CD14-positive monocyte (primary cell): ENCODE measurements at regions not wholly inside any gene's neighbourhood (a gene's known extent, or its start where the extent isn't known, plus 50 kb on each side); places are given as distances from the start of the nearest gene placed in this dataset.

Experiments used
- DNase-seq, 3 donors: peaks; one replicate each; pipeline ENCODE4 v3.0.0-alpha.2; 2011 to 2022
- H2AFZ ChIP-seq: 2 replicates; pipeline ENCODE4 v1.6.0; 2012; ENCODE audit warnings: mild to moderate bottlenecking, low read depth, low read length, inconsistent platforms; ENCODE audit not compliant: insufficient read depth, poor library complexity, severe bottlenecking
- H3K27ac ChIP-seq, 2 donors: 1 replicate in 1 of 2; 2 replicates in 1 of 2; pipeline ENCODE4 v1.5.1; 2012 to 2013; ENCODE audit warnings: low read length in 2 of 2, control low read depth in 1 of 2, inconsistent platforms in 1 of 2, low read depth in 1 of 2, mild to moderate bottlenecking in 1 of 2
- H3K27me3 ChIP-seq, 2 donors: one replicate each; pipeline versions ENCODE4 v1.6.0 to v1.6.1; 2011 to 2013; ENCODE audit warnings: low read length in 2 of 2; ENCODE audit not compliant: control insufficient read depth in 2 of 2, insufficient read depth in 2 of 2
- H3K36me3 ChIP-seq, 2 donors: replicated peaks in 1 of 2; 1 replicate in 1 of 2; 2 replicates in 1 of 2; pipeline versions ENCODE4 v1.5.1 to v1.6.1; 2012 to 2013; ENCODE audit warnings: low read length in 2 of 2, control low read depth in 1 of 2, inconsistent platforms in 1 of 2, mild to moderate bottlenecking in 1 of 2; ENCODE audit not compliant: insufficient read depth in 2 of 2, control insufficient read depth in 1 of 2
- H3K4me1 ChIP-seq, 2 donors: 1 replicate in 1 of 2; 2 replicates in 1 of 2; pipeline versions ENCODE4 v1.5.1 to v1.6.1; 2012 to 2013; ENCODE audit warnings: low read length in 2 of 2, control low read depth in 1 of 2, inconsistent platforms in 1 of 2, mild to moderate bottlenecking in 1 of 2, moderate library complexity in 1 of 2; ENCODE audit not compliant: insufficient read depth in 2 of 2, control insufficient read depth in 1 of 2
- H3K4me2 ChIP-seq: replicated peaks from 2 replicates; pipeline ENCODE3; 2012; ENCODE audit warnings: low read length, moderate library complexity, mild to moderate bottlenecking; ENCODE audit not compliant: poor library complexity, severe bottlenecking; ENCODE audit errors: extremely low read depth
- H3K4me3 ChIP-seq, 3 experiments: fragments of 200-600 bp in 1 of 3; sonication (generic) in 1 of 3; replicated peaks in 1 of 3; 1 replicate in 2 of 3; 2 replicates in 1 of 3; pipeline ENCODE4 v1.5.1; 2011 to 2013; ENCODE audit warnings: low read length in 3 of 3, mild to moderate bottlenecking in 3 of 3, control low read depth in 2 of 3, low read depth in 2 of 3, inconsistent platforms in 1 of 3, moderate library complexity in 1 of 3
- H3K79me2 ChIP-seq: 2 replicates; pipeline ENCODE4 v1.6.0; 2012; ENCODE audit warnings: mild to moderate bottlenecking, control low read depth, inconsistent platforms, low read length, moderate library complexity; ENCODE audit not compliant: insufficient read depth
- H3K9ac ChIP-seq: 2 replicates; pipeline ENCODE4 v1.6.0; 2017; ENCODE audit warnings: low read length, mild to moderate bottlenecking; ENCODE audit not compliant: insufficient read depth, poor library complexity, severe bottlenecking
- H3K9me3 ChIP-seq, 2 donors: replicated peaks in 1 of 2; 1 replicate in 1 of 2; 2 replicates in 1 of 2; pipeline versions ENCODE4 v1.5.1 to v1.6.1; 2012 to 2013; ENCODE audit warnings: low read length in 2 of 2, control low read depth in 1 of 2; ENCODE audit not compliant: control insufficient read depth in 1 of 2, insufficient read depth in 1 of 2
- H4K20me1 ChIP-seq: 2 replicates; pipeline ENCODE4 v1.6.0; 2012; ENCODE audit warnings: mild to moderate bottlenecking, low read length, control low read depth, moderate library complexity; ENCODE audit not compliant: insufficient read depth
- H3K27ac Mint-ChIP-seq, 7 donors: one replicate each; pipeline ENCODE4 v1.8.0; 2020; ENCODE audit warnings: mild to moderate bottlenecking in 7 of 7, mixed read lengths in 7 of 7, moderate library complexity in 6 of 7, inconsistent platforms in 2 of 7
- H3K27me3 Mint-ChIP-seq, 3 donors: one replicate each; pipeline ENCODE4 v1.8.0; 2021 to 2022; ENCODE audit warnings: low read depth in 3 of 3, mild to moderate bottlenecking in 3 of 3, mixed read lengths in 3 of 3, moderate library complexity in 3 of 3, inconsistent platforms in 1 of 3
- H3K36me3 Mint-ChIP-seq, 2 donors: one replicate each; pipeline ENCODE4 v1.8.0; 2020; ENCODE audit warnings: mixed read lengths in 2 of 2, inconsistent platforms in 1 of 2, mild to moderate bottlenecking in 1 of 2
- H3K4me1 Mint-ChIP-seq: one replicate; pipeline ENCODE4 v1.8.0; 2020; ENCODE audit warnings: mild to moderate bottlenecking, mixed read lengths
- H3K4me3 Mint-ChIP-seq, 2 donors: one replicate each; pipeline ENCODE4 v1.8.0; 2020; ENCODE audit warnings: mild to moderate bottlenecking in 2 of 2, mixed read lengths in 2 of 2, moderate library complexity in 1 of 2
- H3K9me3 Mint-ChIP-seq, 7 donors: one replicate each; pipeline ENCODE4 v1.8.0; 2020 to 2022; ENCODE audit warnings: mixed read lengths in 7 of 7, mild to moderate bottlenecking in 6 of 7, moderate library complexity in 6 of 7, inconsistent platforms in 2 of 7
- CTCF ChIP-seq: fragments of 200-600 bp; IDR thresholded peaks from one replicate; pipeline ENCODE4 v1.8.0; 2022; ENCODE audit warnings: antibody characterized with exemption, mild to moderate bottlenecking
- WGBS: methylation state at CpG from one replicate; pipeline ENCODE4 v1.1.5; 2013; ENCODE audit warnings: missing lambda C conversion rate; ENCODE audit not compliant: insufficient coverage; 5-methylcytosine and 5-hydroxymethylcytosine counted together
- intact Hi-C, 2 donors: fragments of 100-400 bp; cut with micrococcal nuclease; formaldehyde crosslinking; loops; one replicate each; pipeline versions ENCODE4 v1.15.0 to v1.15.1; 2023

- H3K79me2 ChIP-seq = no peaks in the 10 kb centered on the region
- H3K36me3 ChIP-seq = no peaks in the 10 kb centered on the region
- H3K4me3 ChIP-seq = no peak overlapping the region
- no peak for DNase-seq
- H3K4me1 ChIP-seq = no peaks in the 10 kb centered on the region
- H3K4me1 Mint-ChIP-seq = no peaks in the 10 kb centered on the region
- no peak overlapping the region for H3K27ac ChIP-seq
- H3K27me3 ChIP-seq = no peaks in the 10 kb centered on the region
- peaks cover 0 to 2% (median 1%) of the 10 kb centered on the region in 3 donors for H3K27me3 Mint-ChIP-seq
- H3K9me3 ChIP-seq = no peaks in the 10 kb centered on the region
- H3K9ac ChIP-seq = no peak overlapping the region
- H3K36me3 Mint-ChIP-seq = no peaks in the 10 kb centered on the region
- H3K4me3 Mint-ChIP-seq = no peak overlapping the region
- no peaks in the 10 kb centered on the region for H4K20me1 ChIP-seq
- no CpG with 5 or more reads among the region's 1 CpG for WGBS
- H3K4me2 ChIP-seq = no peak overlapping the region
- H2AFZ ChIP-seq = no peak overlapping the region
- intact Hi-C loops = no loop called here
- no peak for TF ChIP-seq CTCF
- no peak overlapping the region for H3K27ac Mint-ChIP-seq
- peaks cover 0 to 6% (median 0%) of the 10 kb centered on the region in 7 donors for H3K9me3 Mint-ChIP-seq
Observed at GRCh38 chr14:98085751-98086150, 1186.2 kb downstream of the BCL11B start.

- no peaks in the 10 kb centered on the region for H3K79me2 ChIP-seq
- no peak overlapping the region for H2AFZ ChIP-seq
- 75% methylated on average over 2 of the region's 2 CpGs for WGBS
- H3K27ac ChIP-seq = no peak overlapping the region
- H3K9me3 Mint-ChIP-seq = peaks cover 0 to 8% (median 3%) of the 10 kb centered on the region in 7 donors
- H3K4me3 ChIP-seq = no peak overlapping the region
- no peak overlapping the region for H3K4me2 ChIP-seq
- H3K4me1 Mint-ChIP-seq = no peaks in the 10 kb centered on the region
- H3K36me3 Mint-ChIP-seq = no peaks in the 10 kb centered on the region
- H3K4me3 Mint-ChIP-seq = no peak overlapping the region
- TF ChIP-seq CTCF = no peak
- H3K36me3 ChIP-seq = no peaks in the 10 kb centered on the region
- no peaks in the 10 kb centered on the region for H3K4me1 ChIP-seq
- no peak overlapping the region for H3K27ac Mint-ChIP-seq
- peaks cover 0 to 4% of the 10 kb centered on the region in 2 donors for H3K9me3 ChIP-seq
- intact Hi-C loops = no loop called here
- H4K20me1 ChIP-seq = no peaks in the 10 kb centered on the region
- peaks cover 0 to 2% (median 0%) of the 10 kb centered on the region in 3 donors for H3K27me3 Mint-ChIP-seq
- H3K9ac ChIP-seq = no peak overlapping the region
- no peaks in the 10 kb centered on the region for H3K27me3 ChIP-seq
- DNase-seq = no peak
Observed at GRCh38 chr14:98093111-98093510, 1178.9 kb downstream of the BCL11B start.
